Muscle of back (tissue), 3 donors: ENCODE measurements at regions not wholly inside any gene's neighbourhood (a gene's known extent, or its start where the extent isn't known, plus 50 kb on each side); places are given as distances from the start of the nearest gene placed in this dataset.

Experiments
- DNase-seq, 3 donors: peaks; one replicate each; pipeline versions ENCODE4 v3.0.0 to v3.0.0-alpha.2; 2013

- DNase-seq = no peak
Measured at GRCh38 chr1:34606504-34606903, 148.3 kb upstream of the GJB5 start.

- DNase-seq = no peak
Measured at GRCh38 chr1:34610063-34610462, 144.8 kb upstream of the GJB5 start.

DNA sequence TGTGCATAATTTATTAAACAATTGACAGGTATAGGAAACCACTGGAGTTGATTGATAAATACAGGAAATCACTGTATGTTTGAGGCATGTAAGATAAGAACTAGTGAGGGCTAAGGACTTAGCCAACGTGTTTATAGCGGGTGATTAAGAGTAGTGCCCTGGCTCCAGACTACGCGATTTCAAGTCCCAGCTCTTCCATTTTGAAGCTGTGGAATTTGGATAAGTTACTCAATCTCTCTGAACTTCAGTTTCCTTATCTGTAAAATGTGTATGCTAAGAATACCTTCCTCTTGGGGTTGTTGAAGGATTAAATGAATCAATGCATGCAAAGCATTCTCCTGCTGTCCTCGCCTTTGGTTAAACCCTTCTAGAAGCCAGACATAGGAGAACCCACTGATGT, 143.3 kb upstream of the GJB5 start:
- no peak for DNase-seq

- DNase-seq = no peak
Measured at GRCh38 chr1:34612091-34612827, 142.6 kb upstream of the GJB5 start.

- DNase-seq = no peak
Measured at GRCh38 chr1:34617321-34618118, 137.3 kb upstream of the GJB5 start.

DNA sequence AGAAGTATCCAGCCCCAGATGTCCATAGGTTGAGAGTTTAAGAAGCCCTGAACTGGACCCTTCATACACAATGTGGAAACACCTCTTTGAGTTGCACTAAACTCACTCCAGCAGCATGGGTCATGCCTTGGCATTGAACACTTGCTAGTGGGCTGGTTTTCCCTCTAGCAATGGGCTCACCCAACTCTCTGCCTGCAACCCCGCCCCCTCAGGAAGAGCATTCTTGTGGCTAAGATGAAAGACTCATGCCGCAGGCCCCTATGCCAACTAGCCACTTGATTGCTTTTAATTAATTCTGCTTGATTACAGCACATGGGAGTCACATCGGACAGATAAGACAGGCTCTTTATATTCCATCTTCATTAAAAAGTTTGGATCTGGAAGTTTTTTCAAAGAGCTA, 136.5 kb upstream of the GJB5 start:
- no peak for DNase-seq

DNA sequence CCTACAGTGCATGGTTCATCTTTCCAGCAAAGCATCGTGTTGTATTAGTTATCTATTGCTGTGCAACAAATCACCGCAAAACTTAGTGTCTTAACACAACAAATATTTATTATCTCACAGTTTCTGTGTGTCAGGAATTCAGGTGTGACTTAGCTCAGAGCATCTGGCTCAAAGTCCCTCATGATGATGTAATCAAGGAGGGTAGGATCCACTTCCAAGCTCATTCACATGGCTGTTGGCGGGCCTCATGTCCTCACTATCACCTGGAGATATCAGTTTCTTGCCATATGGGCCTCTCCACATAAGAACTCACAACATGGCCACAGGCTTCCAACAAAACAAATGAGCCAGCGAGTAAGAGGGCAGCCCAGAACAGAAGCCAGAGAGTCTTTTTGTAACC, 135.6 kb upstream of the GJB5 start:
- DNase-seq = no peak

- DNase-seq = no peak
Measured at GRCh38 chr1:34621916-34622315, 132.9 kb upstream of the GJB5 start.

GRCh38 chr1:34625521-34626015, 129.3 kb upstream of the GJB5 start:
- DNase-seq = no peak

DNA sequence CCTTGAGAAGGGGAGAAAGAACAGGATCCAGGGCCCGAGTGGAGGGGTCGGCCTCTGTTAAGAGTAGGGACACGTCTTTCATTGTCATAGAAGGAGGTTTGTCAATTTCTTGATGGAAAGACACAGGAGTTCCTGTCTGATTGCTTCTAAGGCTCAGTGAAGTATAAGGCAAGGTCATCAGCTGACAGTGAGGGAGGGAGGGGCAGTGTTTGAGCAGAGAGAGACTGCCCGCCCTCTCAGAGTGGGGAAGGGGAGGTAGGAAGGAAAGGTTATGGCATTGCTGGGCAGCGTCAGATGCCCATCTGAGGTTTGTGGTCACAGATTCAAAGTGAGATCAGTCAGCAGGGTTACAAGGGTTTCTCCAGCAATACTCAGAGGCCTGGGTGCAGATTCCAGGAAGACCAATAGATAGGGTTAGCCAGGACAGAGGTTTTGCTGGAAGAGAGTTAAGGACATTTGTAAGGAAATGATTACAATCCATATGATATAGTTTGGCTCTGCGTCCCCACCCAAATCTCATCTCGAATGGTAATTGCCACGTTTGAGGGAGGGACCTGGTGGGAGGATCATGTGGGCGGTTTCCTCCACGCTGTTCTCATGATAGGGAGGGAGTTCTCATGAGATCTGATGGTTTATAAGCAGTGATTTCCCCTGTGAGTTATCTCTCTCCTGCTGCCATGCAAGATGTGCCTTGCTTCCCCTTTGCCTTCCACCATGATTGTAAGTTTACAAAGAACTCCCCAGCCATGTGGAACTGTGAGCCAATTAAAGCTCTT, 127.2 kb upstream of the GJB5 start:
- DNase-seq = no peak

DNA sequence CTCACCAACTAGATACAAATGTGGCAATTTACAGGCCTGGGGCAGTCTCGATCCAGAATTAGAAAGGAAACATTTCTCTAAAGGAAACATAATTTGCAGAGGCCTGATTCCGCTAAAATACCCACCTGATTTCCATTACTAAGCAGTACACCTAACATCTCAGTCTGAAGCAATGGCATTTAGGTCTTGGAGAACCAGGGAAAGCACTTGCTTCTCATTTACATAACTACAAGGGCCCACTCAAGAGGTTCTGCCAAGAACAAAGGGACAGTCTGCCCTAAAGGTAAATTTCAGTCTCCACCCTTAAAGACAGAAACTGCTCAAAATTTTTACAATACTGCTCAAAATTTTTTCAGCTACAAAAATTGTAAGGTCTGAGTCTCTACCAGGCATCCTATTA, 123.7 kb upstream of the GJB5 start:
- DNase-seq = no peak

DNA sequence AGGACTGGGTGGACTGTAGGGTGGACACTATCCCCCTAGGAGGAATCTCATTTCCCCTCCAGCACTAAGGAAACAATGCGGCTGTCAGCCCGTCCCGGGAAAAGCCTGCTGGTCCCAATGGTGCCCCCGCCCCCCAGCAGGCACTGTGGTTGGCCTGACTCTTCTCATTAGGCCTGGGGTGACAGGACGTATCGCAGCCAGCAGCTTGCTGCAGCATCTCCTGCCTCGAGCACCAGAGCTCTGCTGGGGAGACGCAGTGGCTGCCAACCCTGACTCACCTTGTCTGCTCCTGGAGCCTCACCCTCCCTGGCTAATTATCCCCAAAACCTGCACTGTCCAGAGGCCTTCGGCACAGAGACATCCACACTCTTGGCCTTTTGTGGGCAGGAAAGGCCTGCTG, 115.1 kb upstream of the GJB5 start:
- DNase-seq = no peak

DNA sequence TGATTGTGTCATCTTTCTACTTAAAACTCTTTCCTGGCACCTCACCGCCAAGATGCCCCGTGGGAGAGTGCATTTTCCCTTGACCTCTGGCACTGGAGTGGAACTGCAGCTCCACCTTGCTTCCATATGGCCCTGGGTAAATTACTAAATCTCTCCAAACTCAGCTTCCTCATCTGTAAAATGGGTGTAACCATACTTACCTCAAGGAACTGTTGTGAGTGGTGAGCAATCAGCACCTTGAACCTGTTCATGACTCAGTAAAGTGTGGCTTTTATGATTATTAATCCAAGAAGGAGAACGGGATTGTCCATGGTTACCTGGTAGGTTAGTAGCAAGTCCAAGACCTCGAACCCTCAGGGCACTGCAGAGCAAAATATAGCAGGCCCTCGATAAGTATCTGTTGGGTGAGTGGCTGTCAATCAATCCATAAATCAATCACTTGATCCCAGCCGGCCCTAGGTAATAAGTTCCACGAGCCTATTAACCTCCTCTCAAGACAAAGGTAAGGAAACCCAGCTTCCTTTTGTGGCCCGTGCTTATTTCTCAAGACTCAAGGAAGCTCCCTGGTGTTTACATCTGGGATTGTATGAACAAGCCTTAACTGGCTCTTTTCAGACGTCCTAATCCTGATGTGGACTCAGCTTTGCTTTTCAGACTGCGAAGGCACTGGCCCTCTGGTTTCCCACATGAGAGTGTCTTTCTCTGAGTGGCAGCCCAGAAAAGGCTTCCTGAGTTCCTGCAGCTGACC, 114.0 kb upstream of the GJB5 start:
- DNase-seq = no peak

- no peak for DNase-seq
Measured at GRCh38 chr1:34642679-34643078, 112.2 kb upstream of the GJB5 start.

DNA sequence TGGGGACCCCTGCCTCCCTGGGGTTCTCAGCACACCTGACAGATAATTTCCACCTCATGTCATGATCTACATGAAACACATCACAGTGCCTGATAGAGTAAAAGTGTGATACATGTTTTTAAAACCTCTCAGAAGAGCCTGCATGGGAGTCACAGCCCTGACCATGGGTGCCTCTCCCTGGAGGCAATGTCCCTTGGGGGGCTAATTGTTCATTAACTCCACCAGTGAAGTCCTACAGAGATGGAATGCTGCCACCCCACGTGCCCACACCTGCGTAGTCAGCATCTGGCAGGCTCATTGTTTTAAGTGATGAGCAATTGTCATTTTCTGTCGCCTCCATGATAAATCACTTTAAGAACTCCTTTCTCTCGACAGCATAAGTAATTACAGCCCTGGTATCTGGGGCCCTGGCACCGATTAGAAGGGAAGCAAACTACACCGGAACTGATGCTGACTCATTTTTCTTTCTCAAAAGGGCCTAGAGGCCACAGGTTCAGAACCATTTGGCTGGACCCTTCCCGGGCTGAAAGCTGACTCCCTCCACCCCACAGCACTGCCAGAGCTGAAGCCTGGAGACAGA, 109.6 kb upstream of the GJB5 start:
- no peak for DNase-seq

DNA sequence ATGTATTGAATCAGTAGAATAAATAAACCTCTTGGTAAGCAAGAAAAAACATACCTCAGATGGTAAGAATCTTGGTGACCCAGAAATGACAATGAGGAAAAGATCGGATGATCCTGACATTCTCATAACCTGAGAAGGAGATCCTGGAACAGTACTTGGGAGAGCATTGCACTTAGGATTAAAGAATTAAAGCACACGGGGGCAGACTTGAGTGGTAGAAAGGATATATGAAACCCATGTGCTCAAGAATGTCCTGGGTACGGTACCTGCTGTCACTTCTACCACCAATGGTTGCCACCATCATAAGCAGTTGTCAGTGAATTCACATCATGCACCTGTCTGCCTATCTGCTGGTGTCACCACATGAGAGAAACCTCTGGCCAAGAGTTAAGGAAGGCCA, 108.9 kb upstream of the GJB5 start:
- DNase-seq = no peak

- DNase-seq = no peak
Measured at GRCh38 chr1:34648501-34648900, 106.3 kb upstream of the GJB5 start.

DNA sequence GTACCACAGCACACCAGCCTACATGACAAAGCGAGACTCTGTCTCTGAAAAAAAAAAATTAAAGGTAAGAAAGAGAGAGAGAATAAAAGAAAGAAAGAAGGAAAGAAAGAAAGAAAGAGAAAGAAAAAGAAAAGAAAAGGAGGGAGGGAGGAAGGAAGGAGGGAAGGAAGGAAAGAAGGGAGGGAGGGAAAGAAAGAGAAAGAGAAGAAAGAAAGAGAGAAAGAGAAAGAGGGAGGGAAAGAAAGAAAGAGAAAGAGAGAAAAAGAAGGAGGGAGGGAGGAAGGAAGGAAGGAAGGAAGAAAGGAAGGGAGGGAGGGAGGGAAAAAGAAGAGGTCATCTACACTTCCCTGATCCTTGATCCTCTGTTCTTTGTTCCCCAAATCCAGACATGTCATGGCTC, 104.8 kb upstream of the GJB5 start:
- DNase-seq = no peak

DNA sequence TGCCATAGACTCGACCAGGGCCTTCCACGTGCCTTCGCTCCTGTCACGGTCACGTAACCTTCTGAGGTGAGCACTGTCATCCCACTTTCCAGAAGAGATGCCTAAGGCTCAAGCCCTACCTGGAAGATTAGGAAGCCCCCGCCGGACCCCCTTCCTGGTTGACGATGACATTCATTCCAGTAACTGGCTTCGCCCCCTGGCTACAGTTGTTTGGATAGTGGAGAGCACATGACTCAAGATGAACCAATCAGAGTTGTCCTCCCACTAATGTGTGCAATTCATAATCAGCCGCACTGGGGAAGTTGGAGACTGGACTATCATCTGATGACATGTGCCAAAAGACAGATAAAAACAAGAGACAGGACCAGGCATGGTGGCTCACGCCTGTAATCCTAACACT, 104.0 kb upstream of the GJB5 start:
- no peak for DNase-seq

GRCh38 chr1:34653110-34653509, 101.7 kb upstream of the GJB5 start:
- DNase-seq = no peak

- DNase-seq = no peak
Measured at GRCh38 chr1:34655206-34655874, 99.5 kb upstream of the GJB5 start.
